ENCODE measurements at regions not wholly inside any gene's neighbourhood (a gene's known extent, or its start where the extent isn't known, plus 50 kb on each side); places are given as distances from the start of the nearest gene placed in this dataset.

DNA sequence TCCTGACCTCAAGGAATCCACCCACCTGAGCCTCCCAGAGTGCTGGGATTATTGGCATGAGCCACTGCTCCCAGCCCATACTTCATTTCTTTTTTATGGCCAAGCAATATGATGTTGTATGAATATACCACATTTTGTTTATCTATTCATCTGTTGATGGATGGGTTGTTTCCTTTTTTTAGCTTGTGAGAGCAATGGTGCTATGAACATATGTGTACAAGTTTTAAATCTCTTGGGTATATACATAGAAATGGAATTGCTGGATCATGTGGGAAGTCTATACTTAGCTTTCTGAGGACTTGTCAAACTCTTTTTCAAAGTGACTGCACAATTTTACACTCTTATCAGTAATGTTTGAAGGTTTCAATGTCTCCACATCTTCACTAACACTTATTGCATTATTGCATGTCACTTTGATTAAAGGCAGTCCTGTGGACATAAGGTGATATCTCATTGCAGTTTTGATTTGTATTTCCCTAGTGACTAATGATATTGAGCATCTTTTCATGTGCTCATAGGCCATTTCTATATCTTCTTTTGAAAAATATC, 167.1 kb upstream of the SPHKAP start:
- TF ChIP-seq, protein P1, sequence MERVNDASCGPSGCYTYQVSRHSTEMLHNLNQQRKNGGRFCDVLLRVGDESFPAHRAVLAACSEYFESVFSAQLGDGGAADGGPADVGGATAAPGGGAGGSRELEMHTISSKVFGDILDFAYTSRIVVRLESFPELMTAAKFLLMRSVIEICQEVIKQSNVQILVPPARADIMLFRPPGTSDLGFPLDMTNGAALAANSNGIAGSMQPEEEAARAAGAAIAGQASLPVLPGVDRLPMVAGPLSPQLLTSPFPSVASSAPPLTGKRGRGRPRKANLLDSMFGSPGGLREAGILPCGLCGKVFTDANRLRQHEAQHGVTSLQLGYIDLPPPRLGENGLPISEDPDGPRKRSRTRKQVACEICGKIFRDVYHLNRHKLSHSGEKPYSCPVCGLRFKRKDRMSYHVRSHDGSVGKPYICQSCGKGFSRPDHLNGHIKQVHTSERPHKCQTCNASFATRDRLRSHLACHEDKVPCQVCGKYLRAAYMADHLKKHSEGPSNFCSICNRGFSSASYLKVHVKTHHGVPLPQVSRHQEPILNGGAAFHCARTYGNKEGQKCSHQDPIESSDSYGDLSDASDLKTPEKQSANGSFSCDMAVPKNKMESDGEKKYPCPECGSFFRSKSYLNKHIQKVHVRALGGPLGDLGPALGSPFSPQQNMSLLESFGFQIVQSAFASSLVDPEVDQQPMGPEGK (CRISPR knock-in tag; IDR thresholded peaks at IDR 0.05; ENCODE audit: borderline replicate concordance), result no peak
- TF ChIP-seq GLIS3 (CRISPR knock-in tag; IDR thresholded peaks at IDR 0.05) (no peak), ZC3H10 (CRISPR knock-in tag; IDR thresholded peaks at IDR 0.05) (no peak), BACH2 (CRISPR knock-in tag; IDR thresholded peaks at IDR 0.05; ENCODE audit: borderline replicate concordance) (no peak), TOX (CRISPR knock-in tag; IDR thresholded peaks at IDR 0.05; ENCODE audit: borderline replicate concordance) (no peak), ESRRG (CRISPR knock-in tag; IDR thresholded peaks at IDR 0.05) (no peak), ZNF565 (CRISPR knock-in tag; conservative IDR thresholded peaks at IDR 0.05; ENCODE audit: low read depth) (no peak), ZFP30 (CRISPR knock-in tag; IDR thresholded peaks at IDR 0.05) (no peak), SNAI2 (CRISPR knock-in tag; IDR thresholded peaks at IDR 0.05) (no peak)
- TF ChIP-seq, protein P2, sequence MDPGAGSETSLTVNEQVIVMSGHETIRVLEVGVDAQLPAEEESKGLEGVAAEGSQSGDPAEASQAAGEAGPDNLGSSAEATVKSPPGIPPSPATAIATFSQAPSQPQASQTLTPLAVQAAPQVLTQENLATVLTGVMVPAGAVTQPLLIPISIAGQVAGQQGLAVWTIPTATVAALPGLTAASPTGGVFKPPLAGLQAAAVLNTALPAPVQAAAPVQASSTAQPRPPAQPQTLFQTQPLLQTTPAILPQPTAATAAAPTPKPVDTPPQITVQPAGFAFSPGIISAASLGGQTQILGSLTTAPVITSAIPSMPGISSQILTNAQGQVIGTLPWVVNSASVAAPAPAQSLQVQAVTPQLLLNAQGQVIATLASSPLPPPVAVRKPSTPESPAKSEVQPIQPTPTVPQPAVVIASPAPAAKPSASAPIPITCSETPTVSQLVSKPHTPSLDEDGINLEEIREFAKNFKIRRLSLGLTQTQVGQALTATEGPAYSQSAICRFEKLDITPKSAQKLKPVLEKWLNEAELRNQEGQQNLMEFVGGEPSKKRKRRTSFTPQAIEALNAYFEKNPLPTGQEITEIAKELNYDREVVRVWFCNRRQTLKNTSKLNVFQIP (CRISPR knock-in tag; IDR thresholded peaks at IDR 0.05; ENCODE audit: borderline replicate concordance, low read depth), result no peak
- TF ChIP-seq, protein P3, sequence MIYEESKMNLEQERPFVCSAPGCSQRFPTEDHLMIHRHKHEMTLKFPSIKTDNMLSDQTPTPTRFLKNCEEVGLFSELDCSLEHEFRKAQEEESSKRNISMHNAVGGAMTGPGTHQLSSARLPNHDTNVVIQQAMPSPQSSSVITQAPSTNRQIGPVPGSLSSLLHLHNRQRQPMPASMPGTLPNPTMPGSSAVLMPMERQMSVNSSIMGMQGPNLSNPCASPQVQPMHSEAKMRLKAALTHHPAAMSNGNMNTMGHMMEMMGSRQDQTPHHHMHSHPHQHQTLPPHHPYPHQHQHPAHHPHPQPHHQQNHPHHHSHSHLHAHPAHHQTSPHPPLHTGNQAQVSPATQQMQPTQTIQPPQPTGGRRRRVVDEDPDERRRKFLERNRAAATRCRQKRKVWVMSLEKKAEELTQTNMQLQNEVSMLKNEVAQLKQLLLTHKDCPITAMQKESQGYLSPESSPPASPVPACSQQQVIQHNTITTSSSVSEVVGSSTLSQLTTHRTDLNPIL (CRISPR knock-in tag; IDR thresholded peaks at IDR 0.05; ENCODE audit: low read depth), result no peak
- TF ChIP-seq, protein P4, sequence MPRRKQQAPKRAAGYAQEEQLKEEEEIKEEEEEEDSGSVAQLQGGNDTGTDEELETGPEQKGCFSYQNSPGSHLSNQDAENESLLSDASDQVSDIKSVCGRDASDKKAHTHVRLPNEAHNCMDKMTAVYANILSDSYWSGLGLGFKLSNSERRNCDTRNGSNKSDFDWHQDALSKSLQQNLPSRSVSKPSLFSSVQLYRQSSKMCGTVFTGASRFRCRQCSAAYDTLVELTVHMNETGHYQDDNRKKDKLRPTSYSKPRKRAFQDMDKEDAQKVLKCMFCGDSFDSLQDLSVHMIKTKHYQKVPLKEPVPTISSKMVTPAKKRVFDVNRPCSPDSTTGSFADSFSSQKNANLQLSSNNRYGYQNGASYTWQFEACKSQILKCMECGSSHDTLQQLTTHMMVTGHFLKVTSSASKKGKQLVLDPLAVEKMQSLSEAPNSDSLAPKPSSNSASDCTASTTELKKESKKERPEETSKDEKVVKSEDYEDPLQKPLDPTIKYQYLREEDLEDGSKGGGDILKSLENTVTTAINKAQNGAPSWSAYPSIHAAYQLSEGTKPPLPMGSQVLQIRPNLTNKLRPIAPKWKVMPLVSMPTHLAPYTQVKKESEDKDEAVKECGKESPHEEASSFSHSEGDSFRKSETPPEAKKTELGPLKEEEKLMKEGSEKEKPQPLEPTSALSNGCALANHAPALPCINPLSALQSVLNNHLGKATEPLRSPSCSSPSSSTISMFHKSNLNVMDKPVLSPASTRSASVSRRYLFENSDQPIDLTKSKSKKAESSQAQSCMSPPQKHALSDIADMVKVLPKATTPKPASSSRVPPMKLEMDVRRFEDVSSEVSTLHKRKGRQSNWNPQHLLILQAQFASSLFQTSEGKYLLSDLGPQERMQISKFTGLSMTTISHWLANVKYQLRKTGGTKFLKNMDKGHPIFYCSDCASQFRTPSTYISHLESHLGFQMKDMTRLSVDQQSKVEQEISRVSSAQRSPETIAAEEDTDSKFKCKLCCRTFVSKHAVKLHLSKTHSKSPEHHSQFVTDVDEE (CRISPR knock-in tag; IDR thresholded peaks at IDR 0.05), result no peak
- TF ChIP-seq, protein P5, sequence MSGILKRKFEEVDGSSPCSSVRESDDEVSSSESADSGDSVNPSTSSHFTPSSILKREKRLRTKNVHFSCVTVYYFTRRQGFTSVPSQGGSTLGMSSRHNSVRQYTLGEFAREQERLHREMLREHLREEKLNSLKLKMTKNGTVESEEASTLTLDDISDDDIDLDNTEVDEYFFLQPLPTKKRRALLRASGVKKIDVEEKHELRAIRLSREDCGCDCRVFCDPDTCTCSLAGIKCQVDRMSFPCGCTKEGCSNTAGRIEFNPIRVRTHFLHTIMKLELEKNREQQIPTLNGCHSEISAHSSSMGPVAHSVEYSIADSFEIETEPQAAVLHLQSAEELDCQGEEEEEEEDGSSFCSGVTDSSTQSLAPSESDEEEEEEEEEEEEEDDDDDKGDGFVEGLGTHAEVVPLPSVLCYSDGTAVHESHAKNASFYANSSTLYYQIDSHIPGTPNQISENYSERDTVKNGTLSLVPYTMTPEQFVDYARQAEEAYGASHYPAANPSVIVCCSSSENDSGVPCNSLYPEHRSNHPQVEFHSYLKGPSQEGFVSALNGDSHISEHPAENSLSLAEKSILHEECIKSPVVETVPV (CRISPR knock-in tag; IDR thresholded peaks at IDR 0.05), result no peak
- no peak for ATAC-seq

DNA sequence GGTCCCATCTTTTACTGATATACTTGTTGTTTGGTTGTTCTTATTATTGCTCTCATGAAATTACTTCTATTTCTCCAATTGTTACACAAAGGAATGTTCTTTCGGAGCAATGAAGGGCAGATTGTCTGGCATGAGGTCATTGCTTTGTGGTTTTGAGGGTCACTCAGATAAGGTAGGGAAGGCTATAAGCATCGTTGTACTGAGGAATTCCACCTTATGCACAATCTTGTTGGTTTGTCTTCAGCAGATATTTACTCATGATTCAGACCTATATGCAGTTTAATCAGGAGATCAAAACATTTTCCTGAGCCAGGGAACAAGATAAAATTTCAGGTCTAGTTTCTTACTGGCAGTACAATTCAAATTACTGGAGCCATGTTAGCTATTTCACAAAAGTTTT, 163.0 kb upstream of the SPHKAP start:
- no peak for ATAC-seq
- no peak for TF ChIP-seq BACH2 (CRISPR knock-in tag; IDR thresholded peaks at IDR 0.05; ENCODE audit: borderline replicate concordance)
- TF ChIP-seq ESRRG (CRISPR knock-in tag; IDR thresholded peaks at IDR 0.05), result no peak
- no peak for TF ChIP-seq ARNTL (CRISPR knock-in tag; IDR thresholded peaks at IDR 0.05; ENCODE audit: borderline replicate concordance, low read depth)
- TF ChIP-seq ZFP30 (CRISPR knock-in tag; IDR thresholded peaks at IDR 0.05), result no peak
- TF ChIP-seq ZFP3 (CRISPR knock-in tag; IDR thresholded peaks at IDR 0.05), result no peak
- TF ChIP-seq, protein P1 (CRISPR knock-in tag; IDR thresholded peaks at IDR 0.05; ENCODE audit: borderline replicate concordance), result no peak

DNA sequence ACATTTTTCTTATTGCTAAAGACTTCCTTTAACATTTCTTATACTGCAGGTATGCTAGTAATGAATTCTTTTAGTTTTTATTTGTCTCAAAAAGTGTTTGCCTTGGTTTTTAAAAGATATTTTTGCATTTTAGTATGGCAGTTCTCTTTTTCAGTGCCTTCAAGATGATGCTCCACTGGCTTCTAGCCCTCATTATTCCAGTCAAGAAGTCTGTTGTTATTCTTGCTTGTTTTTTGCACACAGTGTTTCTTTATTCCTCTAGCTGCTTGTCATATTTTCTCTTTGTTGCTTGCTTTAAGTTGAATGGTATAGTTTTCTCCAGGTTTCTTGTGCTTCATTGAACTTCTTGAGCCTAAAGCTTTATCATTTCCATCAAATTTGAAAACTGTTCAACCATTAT, 158.0 kb upstream of the SPHKAP start:
- no peak for ATAC-seq
- TF ChIP-seq ZFP3 (CRISPR knock-in tag; IDR thresholded peaks at IDR 0.05), result no peak
- TF ChIP-seq CSDC2 (CRISPR knock-in tag; IDR thresholded peaks at IDR 0.05), result no peak
- TF ChIP-seq, protein P5 (CRISPR knock-in tag; IDR thresholded peaks at IDR 0.05), result no peak
- TF ChIP-seq RARB (CRISPR knock-in tag; IDR thresholded peaks at IDR 0.05), result no peak
- TF ChIP-seq ZC3H10 (CRISPR knock-in tag; IDR thresholded peaks at IDR 0.05), result no peak
- TF ChIP-seq, protein P3 (CRISPR knock-in tag; IDR thresholded peaks at IDR 0.05; ENCODE audit: low read depth), result no peak
- TF ChIP-seq, protein P2 (CRISPR knock-in tag; IDR thresholded peaks at IDR 0.05; ENCODE audit: borderline replicate concordance, low read depth), result no peak
- TF ChIP-seq ZNF70 (CRISPR knock-in tag; IDR thresholded peaks at IDR 0.05), result no peak
- no peak for TF ChIP-seq BACH2 (CRISPR knock-in tag; IDR thresholded peaks at IDR 0.05; ENCODE audit: borderline replicate concordance)
- TF ChIP-seq ARNTL (CRISPR knock-in tag; IDR thresholded peaks at IDR 0.05; ENCODE audit: borderline replicate concordance, low read depth), result no peak
- no peak for TF ChIP-seq PPARA (CRISPR knock-in tag; IDR thresholded peaks at IDR 0.05; ENCODE audit: borderline replicate concordance)
- TF ChIP-seq GLIS3 (CRISPR knock-in tag; IDR thresholded peaks at IDR 0.05), result no peak
- TF ChIP-seq OSR1 (CRISPR knock-in tag; IDR thresholded peaks at IDR 0.05), result no peak

Data from SK-N-SH treated with all-trans-retinoic acid at 6 μM for 48 hours (cell line).